Gastroesophageal sphincter (tissue), 4 donors: ENCODE measurements at regions not wholly inside any gene's neighbourhood (a gene's known extent, or its start where the extent isn't known, plus 50 kb on each side); places are given as distances from the start of the nearest gene placed in this dataset.

Source experiments
- ATAC-seq: fragments of 150-250 bp; one replicate; pipeline ENCODE4 v1.9.1; 2016; ENCODE audit warnings: mild to moderate bottlenecking, moderate library complexity
- H3K27ac ChIP-seq, 4 donors: fragments of 200-600 bp; sonication (generic) in 3 of 4; 1 replicate in 3 of 4; 2 replicates in 1 of 4; pipeline ENCODE4 v1.5.1; 2016 to 2019
- H3K27me3 ChIP-seq: fragments of 200-600 bp; sonication (generic); one replicate; pipeline ENCODE4 v1.5.1; 2019
- H3K36me3 ChIP-seq, 2 donors: fragments of 200-600 bp; sonication (generic); one replicate each; pipeline ENCODE4 v1.5.1; 2019; ENCODE audit warnings: control low read depth in 1 of 2
- H3K4me1 ChIP-seq, 3 donors: fragments of 200-600 bp; sonication (generic); 1 replicate in 2 of 3; 2 replicates in 1 of 3; pipeline ENCODE4 v1.5.1; 2016 to 2019; ENCODE audit warnings: control low read depth in 2 of 3
- H3K4me3 ChIP-seq, 2 donors: fragments of 200-600 bp; sonication (generic); one replicate each; pipeline ENCODE4 v1.5.1; 2019; ENCODE audit warnings: mild to moderate bottlenecking in 1 of 2, moderate library complexity in 1 of 2
- H3K9me3 ChIP-seq, 3 donors: fragments of 200-600 bp; sonication (generic); one replicate each; pipeline ENCODE4 v1.5.1; 2017 to 2019; ENCODE audit warnings: control low read depth in 2 of 3
- CTCF ChIP-seq, 4 experiments: fragments of 200-600 bp in 2 of 4; fragments of 450-650 bp in 2 of 4; sonication (generic) in 1 of 4; IDR thresholded peaks; one replicate each; pipeline ENCODE4 v1.5.1; 2017 to 2019; ENCODE audit warnings: antibody characterized with exemption in 4 of 4, mild to moderate bottlenecking in 2 of 4, moderate library complexity in 2 of 4
- EP300 ChIP-seq: sonication (generic); formaldehyde crosslinking; IDR thresholded peaks from one replicate; pipeline ENCODE4 v1.6.1; 2017; ENCODE audit warnings: antibody characterized with exemption, mild to moderate bottlenecking
- POLR2A ChIP-seq, 2 donors: fragments of 450-650 bp; IDR thresholded peaks; one replicate each; pipeline ENCODE4 v1.6.1; 2017; ENCODE audit warnings: antibody characterized with exemption in 2 of 2, mild to moderate bottlenecking in 2 of 2, moderate library complexity in 1 of 2
- POLR2AphosphoS5 ChIP-seq: sonication (generic); formaldehyde crosslinking; IDR thresholded peaks from one replicate; pipeline ENCODE4 v1.6.1; 2017; ENCODE audit warnings: antibody characterized with exemption
- WGBS, 2 donors: methylation state at CpG; one replicate each; pipeline ENCODE4 v1.1.5; 2018; ENCODE audit warnings: low coverage in 1 of 2; 5-methylcytosine and 5-hydroxymethylcytosine counted together

GRCh38 chr5:44574678-44575077, 185.5 kb upstream of the FGF10 start:
- TF ChIP-seq EP300: no peak
- no peak for TF ChIP-seq POLR2A (IDR thresholded peaks at IDR 0.05)
- TF ChIP-seq POLR2AphosphoS5: no peak
- TF ChIP-seq CTCF (IDR thresholded peaks at IDR 0.05): no peak
- no peaks in the 10 kb centered on the region for H3K36me3 ChIP-seq
- no peaks in the 10 kb centered on the region for H3K4me1 ChIP-seq
- H3K27ac ChIP-seq: no peak overlapping the region
- H3K27me3 ChIP-seq: no peaks in the 10 kb centered on the region
- WGBS, 2 donors: 60 to 76% methylated on average over 1 to 6 of the region's 6 CpGs
- ATAC-seq: no peak
- peaks cover 0 to 8% (median 0%) of the 10 kb centered on the region in 3 donors for H3K9me3 ChIP-seq
- H3K4me3 ChIP-seq: no peak overlapping the region

GRCh38 chr5:44568519-44568918, 179.3 kb upstream of the FGF10 start:
- Histone ChIP-seq H3K27ac (no peak overlapping the region), H3K27me3 (no peaks in the 10 kb centered on the region), H3K9me3 (no peaks in the 10 kb centered on the region), H3K4me3 (no peak overlapping the region), H3K36me3 (no peaks in the 10 kb centered on the region), H3K4me1 (no peaks in the 10 kb centered on the region)
- TF ChIP-seq POLR2A (IDR thresholded peaks at IDR 0.05): no peak
- TF ChIP-seq EP300: no peak
- ATAC-seq: no peak
- WGBS, 2 donors: 100% methylated on average over 1 of the region's 1 CpG

- TF ChIP-seq EP300 (no peak), POLR2AphosphoS5 (no peak), POLR2A (IDR thresholded peaks at IDR 0.05) (no peak), CTCF (IDR thresholded peaks at IDR 0.05) (no peak)
- no peaks in the 10 kb centered on the region for H3K36me3 ChIP-seq
- H3K27me3 ChIP-seq: no peaks in the 10 kb centered on the region
- WGBS, 2 donors: 50 to 64% methylated on average over 2 of the region's 2 CpGs
- no peak overlapping the region for H3K4me3 ChIP-seq
- H3K4me1 ChIP-seq: no peaks in the 10 kb centered on the region
- no peaks in the 10 kb centered on the region for H3K9me3 ChIP-seq
- no peak for ATAC-seq
- no peak overlapping the region for H3K27ac ChIP-seq
These were observed 176.7 kb upstream of the FGF10 start for GRCh38 chr5:44565902-44566301.

- ATAC-seq: no peak
- 67 to 73% methylated on average over 1 of the region's 1 CpG for WGBS, 2 donors
These were observed 176.1 kb upstream of the FGF10 start for GRCh38 chr5:44565360-44565759.

GRCh38 chr5:44546286-44546685, 157.1 kb upstream of the FGF10 start:
- ATAC-seq: peak; percentile 83
- TF ChIP-seq EP300 (no peak), POLR2AphosphoS5 (peak; percentile 61)
- no peaks in the 10 kb centered on the region for H3K27me3 ChIP-seq
- 33 to 39% methylated on average over 2 of the region's 2 CpGs for WGBS, 2 donors
- H3K27ac ChIP-seq: no peak overlapping the region
- H3K9me3 ChIP-seq: no peaks in the 10 kb centered on the region
- no peaks in the 10 kb centered on the region for H3K4me1 ChIP-seq
- H3K4me3 ChIP-seq: no peak overlapping the region
- H3K36me3 ChIP-seq: no peaks in the 10 kb centered on the region

More at GRCh38 chr5:44565360-44565759, 176.1 kb upstream of the FGF10 start:
- TF ChIP-seq POLR2AphosphoS5 (no peak), EP300 (no peak), POLR2A (IDR thresholded peaks at IDR 0.05) (no peak), CTCF (IDR thresholded peaks at IDR 0.05) (no peak)
- no peak overlapping the region for H3K27ac ChIP-seq
- H3K9me3 ChIP-seq: no peaks in the 10 kb centered on the region
- no peaks in the 10 kb centered on the region for H3K36me3 ChIP-seq
- no peak overlapping the region for H3K4me3 ChIP-seq
- no peaks in the 10 kb centered on the region for H3K27me3 ChIP-seq
- no peaks in the 10 kb centered on the region for H3K4me1 ChIP-seq

GRCh38 chr5:44543511-44543910, 154.3 kb upstream of the FGF10 start:
- Histone ChIP-seq H3K36me3 (no peaks in the 10 kb centered on the region), H3K4me3 (no peak overlapping the region), H3K27me3 (no peaks in the 10 kb centered on the region), H3K9me3 (no peaks in the 10 kb centered on the region), H3K4me1 (no peaks in the 10 kb centered on the region), H3K27ac (no peak overlapping the region)
- no peak for ATAC-seq
- no peak for TF ChIP-seq POLR2AphosphoS5
- TF ChIP-seq CTCF (IDR thresholded peaks at IDR 0.05): no peak
- TF ChIP-seq POLR2A (IDR thresholded peaks at IDR 0.05): no peak
